NCI-H2081 treated with DMSO at 0.1 percent for 48 hours (cell line): ENCODE measurements at regions not wholly inside any gene's neighbourhood (a gene's known extent, or its start where the extent isn't known, plus 50 kb on each side); places are given as distances from the start of the nearest gene placed in this dataset.
"Not testable (repeated sequence)": the region's sequence is repeated elsewhere in the genome, so short reads cannot be mapped to it uniquely, and the experiment has no call there.

ENCODE experiments used
- DNase-seq: peaks from one replicate; lab custom pipeline; 2025; lab: John Stamatoyannopoulos, UW

- peak; percentile 1 for DNase-seq
These were observed 467.5 kb upstream of the CXADR start for GRCh38 chr21:17045214-17045853.

DNA sequence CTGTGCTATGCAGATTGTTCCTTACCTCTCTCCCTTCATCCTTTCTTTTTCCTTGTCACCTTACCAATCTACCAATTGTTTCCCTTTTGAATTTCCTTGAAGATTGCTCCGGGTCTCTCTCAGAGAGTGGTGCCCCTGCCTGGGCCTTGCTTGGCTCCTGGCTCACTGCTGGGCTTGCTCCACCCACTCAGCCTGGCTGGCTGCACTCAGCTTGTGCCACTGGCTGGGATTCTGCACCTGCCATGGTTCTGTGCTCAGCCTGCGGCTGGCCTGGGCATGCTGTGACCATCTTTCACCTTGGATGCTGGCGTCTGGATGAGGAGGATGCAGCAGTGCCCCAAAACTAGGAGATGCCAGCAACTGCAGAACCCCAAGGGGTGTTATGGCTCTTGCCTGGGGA lies 463.9 kb upstream of the CXADR start:
- no peak for DNase-seq

- DNase-seq = no peak
These were observed 462.7 kb upstream of the CXADR start for GRCh38 chr21:17050156-17050555.

- no peak for DNase-seq
These were observed 462.2 kb upstream of the CXADR start for GRCh38 chr21:17050646-17051045.

DNA sequence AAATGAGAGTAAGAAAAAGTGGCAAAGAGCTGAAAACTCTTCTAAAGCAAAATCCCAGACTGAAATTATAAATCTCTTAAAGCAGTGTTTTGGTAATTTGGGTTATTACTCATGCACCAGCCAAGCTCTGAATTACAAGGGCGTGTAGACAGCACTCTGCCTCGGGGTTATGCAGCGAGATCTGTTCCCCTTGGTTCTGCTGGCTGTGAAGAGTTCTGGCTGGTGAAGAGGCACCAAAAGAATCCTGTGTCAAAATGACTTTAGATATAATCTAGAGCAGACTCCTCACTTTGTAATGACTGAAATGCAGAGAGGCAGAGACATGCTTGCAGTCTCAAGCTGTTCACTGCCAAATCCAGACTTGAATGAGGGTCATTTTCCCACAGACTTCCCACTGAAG lies 461.8 kb upstream of the CXADR start:
- DNase-seq = no peak

DNA sequence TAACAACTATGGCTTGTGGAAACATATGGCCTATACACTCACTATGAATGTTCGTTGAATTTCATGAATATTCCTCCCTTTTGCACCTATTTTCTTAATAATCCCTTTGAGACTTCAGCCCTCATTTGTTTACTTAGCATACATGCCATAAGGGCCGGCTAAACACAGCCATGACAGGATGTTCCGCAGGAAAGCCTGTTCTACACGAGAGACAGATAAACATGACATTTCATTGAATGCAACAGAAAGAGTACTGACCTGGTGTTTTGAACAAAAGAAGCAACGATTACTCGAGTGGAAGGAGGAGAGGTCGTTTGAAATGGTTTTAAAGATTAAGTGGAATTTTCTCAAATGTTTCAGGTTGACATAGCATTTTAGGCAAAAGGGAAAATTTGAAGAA lies 459.5 kb upstream of the CXADR start:
- no peak for DNase-seq

DNA sequence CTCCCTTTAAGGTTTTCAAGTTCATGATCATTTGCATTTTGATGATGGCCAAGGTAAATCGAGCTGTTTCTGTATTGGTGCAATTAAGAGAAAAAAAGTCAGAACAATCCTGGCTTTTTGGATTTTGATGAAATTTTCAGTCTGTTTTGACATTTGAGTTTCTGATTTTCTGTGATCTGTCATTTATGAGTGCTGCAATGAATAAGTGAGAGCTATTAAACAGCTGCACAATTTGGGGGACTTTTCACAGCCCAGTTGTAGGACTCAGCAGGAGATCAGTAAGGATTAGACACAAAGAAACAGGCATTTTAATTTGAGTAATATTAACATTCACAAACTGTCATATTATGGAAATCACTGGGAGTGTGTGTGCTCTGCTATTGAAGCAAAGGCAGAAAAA lies 452.9 kb upstream of the CXADR start:
- no peak for DNase-seq

DNA sequence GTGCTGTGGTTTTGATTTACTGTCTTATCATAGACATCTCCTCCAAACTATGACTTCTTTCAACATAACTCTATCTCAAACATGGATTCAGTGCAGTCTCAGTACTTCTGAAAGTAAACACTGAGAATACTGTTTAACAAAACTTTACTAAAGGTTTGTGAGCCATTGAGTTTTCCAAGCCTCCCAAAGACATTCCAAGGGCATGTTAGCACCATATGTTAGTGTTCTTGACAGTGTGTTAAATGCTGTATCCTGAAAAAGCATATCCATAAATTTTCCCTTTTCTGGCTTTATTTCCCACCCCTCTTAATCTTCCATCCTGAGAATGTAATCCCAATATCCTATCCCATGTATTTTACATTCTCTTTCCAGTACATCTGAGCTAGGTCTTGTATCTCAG lies 446.8 kb upstream of the CXADR start:
- no peak for DNase-seq

DNA sequence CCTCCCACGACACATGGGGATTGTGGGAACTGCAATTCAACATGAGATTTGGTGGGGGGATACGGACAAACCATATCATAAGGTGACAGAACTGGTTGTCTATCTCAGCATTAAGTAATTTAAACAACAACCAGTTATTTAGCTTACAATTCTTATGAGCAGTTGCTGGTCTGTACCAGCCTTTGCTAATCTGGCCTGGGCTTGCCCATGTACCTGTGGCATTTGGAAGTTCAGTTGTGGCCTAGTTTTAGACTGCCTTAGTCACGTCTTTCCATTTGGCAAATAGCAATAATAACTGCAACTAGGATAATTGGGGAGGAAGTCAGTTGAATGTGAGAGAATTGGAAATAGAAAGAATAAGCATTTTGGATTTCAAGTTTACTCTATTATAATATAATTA lies 441.8 kb upstream of the CXADR start:
- no peak for DNase-seq

DNA sequence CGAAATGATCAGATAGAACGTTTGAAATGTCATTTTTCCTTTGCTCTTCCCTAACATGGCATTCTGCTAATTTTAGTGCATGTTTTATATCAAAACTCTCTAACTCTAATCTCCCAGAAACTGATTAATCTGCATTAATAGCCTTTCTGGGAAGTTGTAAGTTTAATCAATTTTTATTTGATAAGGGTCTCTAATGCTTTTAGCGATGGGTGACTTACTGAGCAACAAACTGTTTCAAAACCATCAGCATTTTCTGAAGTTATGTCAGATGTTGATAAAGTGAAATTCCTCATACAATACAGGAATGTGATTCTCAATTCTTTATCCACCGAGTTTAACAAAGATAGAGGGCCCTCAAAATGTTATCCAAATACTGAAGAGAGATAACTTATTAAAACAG lies 431.6 kb upstream of the CXADR start:
- no peak for DNase-seq

- DNase-seq = no peak
These were observed 429.9 kb upstream of the CXADR start for GRCh38 chr21:17082843-17083483.

DNA sequence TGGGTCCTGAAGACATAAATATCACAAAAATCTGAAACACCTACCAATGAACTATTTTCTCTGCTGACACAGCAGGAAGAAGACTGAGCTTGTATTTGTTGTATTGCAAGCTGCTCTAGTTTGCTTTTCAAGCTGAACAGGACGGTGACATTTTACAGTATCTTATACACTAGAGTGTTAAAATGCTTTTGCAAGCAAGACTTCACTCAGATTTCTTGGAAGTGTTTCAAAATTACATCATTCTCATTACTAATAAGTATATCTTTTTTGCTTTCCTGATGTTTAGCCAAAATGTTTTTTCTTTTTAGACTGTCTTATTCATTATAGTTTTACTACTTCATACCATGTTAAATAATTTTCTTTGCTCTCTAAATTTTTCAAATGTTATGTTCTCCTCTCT lies 427.1 kb upstream of the CXADR start:
- no peak for DNase-seq

GRCh38 chr21:17088500-17088899 lies 424.3 kb upstream of the CXADR start:
- DNase-seq = no peak

GRCh38 chr21:17089091-17089491 lies 423.8 kb upstream of the CXADR start:
- no peak for DNase-seq

DNA sequence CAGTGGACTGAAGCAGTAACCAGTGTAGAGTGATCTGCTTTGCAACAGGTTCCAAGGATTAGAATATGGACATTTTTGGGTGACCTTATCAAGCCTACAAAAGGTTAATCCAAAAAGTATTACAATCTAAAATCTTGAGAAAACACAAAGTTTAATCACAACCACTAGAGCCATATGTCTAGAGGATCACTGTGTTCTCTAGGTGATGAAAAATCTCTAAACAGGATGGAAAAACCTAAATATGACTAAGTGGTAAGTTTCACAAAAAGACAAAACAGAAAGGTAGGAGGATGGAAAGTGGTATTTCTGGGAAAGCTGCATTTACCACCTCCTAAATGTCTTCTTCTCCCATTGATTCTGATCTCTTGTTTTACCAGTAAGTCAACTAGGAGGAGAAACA lies 411.1 kb upstream of the CXADR start:
- DNase-seq = no peak

DNA sequence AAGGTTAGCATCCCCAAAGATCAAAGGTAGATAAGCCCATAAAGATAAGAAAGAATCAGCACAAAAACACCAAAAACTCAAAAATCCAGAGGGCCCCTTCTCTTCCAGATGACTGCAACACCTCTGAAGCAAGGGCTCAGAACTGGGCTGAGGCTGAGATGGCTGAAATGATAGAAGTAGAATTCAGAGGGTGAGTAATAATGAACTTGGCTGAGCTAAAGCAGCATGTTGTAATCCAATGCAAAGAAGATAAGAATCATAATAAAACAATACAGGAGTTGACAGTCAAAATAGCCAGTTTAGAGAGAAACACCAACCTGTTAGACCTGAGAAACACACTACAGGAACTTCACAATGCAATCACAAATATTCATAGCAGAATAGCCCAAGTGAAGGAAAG lies 406.9 kb upstream of the CXADR start:
- DNase-seq = no peak

DNA sequence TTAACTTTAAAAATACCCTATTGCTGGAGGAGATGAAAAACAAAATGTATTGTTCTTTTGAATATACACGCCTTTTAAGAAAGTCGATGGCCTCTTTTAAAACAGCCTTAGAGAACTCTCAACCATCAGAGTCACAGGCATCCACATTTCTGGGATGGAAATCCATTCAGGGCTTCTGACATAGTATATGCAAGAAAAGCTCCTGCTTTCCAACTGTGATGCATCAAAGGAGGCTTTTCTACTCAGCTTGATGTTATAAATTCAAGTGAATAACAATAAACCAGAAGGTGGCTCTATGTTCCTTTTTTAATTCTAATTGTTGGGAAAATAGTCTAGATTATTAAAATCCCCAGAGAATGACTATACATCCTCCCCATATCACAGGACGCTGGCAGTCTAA lies 398.8 kb upstream of the CXADR start:
- no peak for DNase-seq

GRCh38 chr21:17118638-17119384 lies 394.0 kb upstream of the CXADR start:
- no peak for DNase-seq

DNA sequence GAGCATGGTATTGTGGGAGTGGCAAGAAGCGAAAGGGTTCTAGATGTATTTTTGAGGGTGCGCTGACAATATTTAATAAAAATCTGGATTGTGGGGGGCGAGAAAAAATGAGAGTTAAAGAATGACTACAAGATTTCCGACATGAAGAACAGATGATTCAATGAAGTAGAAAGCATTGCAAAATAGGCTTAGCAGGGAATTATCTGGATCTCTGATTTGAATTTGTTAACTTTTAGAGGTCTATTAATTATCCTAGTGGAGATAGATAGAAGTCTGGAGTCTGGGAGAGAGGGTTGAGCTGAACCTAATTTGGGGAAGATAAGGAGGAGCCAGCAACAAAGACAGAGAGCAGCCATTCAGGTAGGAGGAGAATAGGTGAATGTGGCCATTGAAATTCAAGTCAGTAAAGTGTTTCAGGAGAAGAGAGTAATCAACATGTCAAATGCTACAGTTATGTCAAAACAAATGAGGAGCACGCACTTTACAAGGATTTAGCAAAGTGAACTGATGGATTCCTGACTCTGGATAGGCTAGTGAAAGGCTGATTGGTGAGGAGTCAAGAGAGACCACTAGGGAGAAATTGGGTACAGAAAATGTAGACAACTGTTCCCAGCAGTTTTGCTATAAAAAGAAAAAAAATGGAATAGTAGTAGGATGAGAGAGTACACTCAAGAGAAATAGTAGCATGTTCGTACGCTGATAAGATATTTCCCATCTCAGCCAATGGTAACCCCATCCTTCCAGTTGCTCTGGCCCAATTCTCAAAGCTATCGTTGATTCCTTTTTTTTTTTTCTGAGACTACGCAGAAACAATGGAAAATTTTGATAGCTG lies 393.2 kb upstream of the CXADR start:
- DNase-seq = no peak

DNA sequence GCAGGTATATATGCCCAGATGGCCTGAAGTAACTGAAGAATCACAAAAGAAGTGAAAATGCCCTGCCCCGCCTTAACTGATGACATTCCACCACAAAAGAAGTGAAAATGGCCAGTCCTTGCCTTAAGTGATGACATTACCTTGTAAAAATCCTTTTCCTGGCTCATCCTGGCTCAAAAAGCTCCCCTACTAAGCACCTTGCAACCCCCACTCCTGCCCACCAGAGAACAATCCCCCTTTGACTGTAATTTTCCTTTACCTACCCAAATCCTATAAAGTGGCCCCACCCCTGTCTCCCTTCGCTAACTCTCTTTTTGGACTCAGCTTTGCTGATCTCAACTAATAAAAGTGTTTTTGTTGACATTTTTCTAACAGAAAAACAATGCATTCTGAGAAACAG lies 385.4 kb upstream of the CXADR start:
- DNase-seq = not testable (repeated sequence)

GRCh38 chr21:17128132-17128531 lies 384.7 kb upstream of the CXADR start:
- no peak for DNase-seq

- DNase-seq = not testable (repeated sequence)
These were observed 373.7 kb upstream of the CXADR start for GRCh38 chr21:17139159-17139558.

GRCh38 chr21:17139696-17140095 lies 373.1 kb upstream of the CXADR start:
- DNase-seq = no peak
